ENCODE measurements at regions not wholly inside any gene's neighbourhood (a gene's known extent, or its start where the extent isn't known, plus 50 kb on each side); places are given as distances from the start of the nearest gene placed in this dataset.

- Mint-ChIP-seq H3K27ac (peak overlapping the region in 1 of 3 experiments; percentile 55), H3K27me3 (ENCODE audit: low read depth) (no peaks in the 10 kb centered on the region), H3K36me3 (ENCODE audit: low read depth) (peaks cover 5% of the 10 kb centered on the region), H3K4me1 (peaks cover 6% of the 10 kb centered on the region), H3K4me3 (no peak overlapping the region), H3K9me3 (peaks cover 17% of the 10 kb centered on the region)
- no peak for TF ChIP-seq CTCF (IDR thresholded peaks at IDR 0.05; ENCODE audit: unreplicated experiment in 3 of 3)
Observed at GRCh38 chr21:28181730-28182129, 810.9 kb downstream of the LTN1 start.

GRCh38 chr21:28179136-28179535, 813.5 kb downstream of the LTN1 start:
- Mint-ChIP-seq H3K4me3 (no peak overlapping the region), H3K27me3 (ENCODE audit: low read depth) (peaks cover 5% of the 10 kb centered on the region), H3K27ac (no peak overlapping the region), H3K9me3 (peaks cover 25% of the 10 kb centered on the region), H3K4me1 (peaks cover 22% of the 10 kb centered on the region), H3K36me3 (ENCODE audit: low read depth) (peaks cover 9% of the 10 kb centered on the region)
- TF ChIP-seq CTCF (IDR thresholded peaks at IDR 0.05; ENCODE audit: unreplicated experiment in 3 of 3) = no peak

- peaks cover 18% of the 10 kb centered on the region for H3K9me3 Mint-ChIP-seq
- H3K36me3 Mint-ChIP-seq (ENCODE audit: low read depth) = peaks cover 9% of the 10 kb centered on the region
- peak overlapping the region in 2 of 3 experiments; percentile 69 to 85 for H3K27ac Mint-ChIP-seq
- H3K4me1 Mint-ChIP-seq = peaks cover 28% of the 10 kb centered on the region
- H3K4me3 Mint-ChIP-seq = no peak overlapping the region
- peaks cover 5% of the 10 kb centered on the region for H3K27me3 Mint-ChIP-seq (ENCODE audit: low read depth)
- TF ChIP-seq CTCF (IDR thresholded peaks at IDR 0.05; ENCODE audit: unreplicated experiment in 3 of 3) = no peak
Observed at GRCh38 chr21:28177124-28177523, 815.6 kb downstream of the LTN1 start.

GRCh38 chr21:28174701-28175100, 818.0 kb downstream of the LTN1 start:
- no peak for TF ChIP-seq CTCF (IDR thresholded peaks at IDR 0.05; ENCODE audit: unreplicated experiment in 3 of 3)
- no peak overlapping the region for H3K4me3 Mint-ChIP-seq
- peaks cover 5% of the 10 kb centered on the region for H3K27me3 Mint-ChIP-seq (ENCODE audit: low read depth)
- H3K4me1 Mint-ChIP-seq = peaks cover 28% of the 10 kb centered on the region
- H3K27ac Mint-ChIP-seq = peak overlapping the region in 2 of 3 experiments; percentile 85 to 91
- peaks cover 4% of the 10 kb centered on the region for H3K36me3 Mint-ChIP-seq (ENCODE audit: low read depth)
- H3K9me3 Mint-ChIP-seq = peaks cover 12% of the 10 kb centered on the region

- Mint-ChIP-seq H3K36me3 (ENCODE audit: low read depth) (peaks cover 4% of the 10 kb centered on the region), H3K9me3 (peaks cover 12% of the 10 kb centered on the region), H3K27ac (peak overlapping the region in 2 of 3 experiments; percentile 85 to 91), H3K4me1 (peaks cover 28% of the 10 kb centered on the region), H3K4me3 (no peak overlapping the region), H3K27me3 (ENCODE audit: low read depth) (peaks cover 5% of the 10 kb centered on the region)
- TF ChIP-seq CTCF (IDR thresholded peaks at IDR 0.05; ENCODE audit: unreplicated experiment in 3 of 3) = no peak
Observed at GRCh38 chr21:28174006-28174405, 818.7 kb downstream of the LTN1 start.

- Mint-ChIP-seq H3K27ac (peak overlapping the region in 2 of 3 experiments; percentile 28 to 42), H3K4me3 (no peak overlapping the region), H3K27me3 (ENCODE audit: low read depth) (peaks cover 5% of the 10 kb centered on the region), H3K4me1 (peaks cover 28% of the 10 kb centered on the region), H3K36me3 (ENCODE audit: low read depth) (peaks cover 4% of the 10 kb centered on the region), H3K9me3 (peaks cover 12% of the 10 kb centered on the region)
- TF ChIP-seq CTCF (IDR thresholded peaks at IDR 0.05; ENCODE audit: unreplicated experiment in 3 of 3) = no peak
Observed at GRCh38 chr21:28172376-28172775, 820.3 kb downstream of the LTN1 start.

All from nephron (organoid).